Smooth muscle cell (in vitro differentiated cells): ENCODE measurements at regions not wholly inside any gene's neighbourhood (a gene's known extent, or its start where the extent isn't known, plus 50 kb on each side); places are given as distances from the start of the nearest gene placed in this dataset.

ENCODE experiments used
- DNase-seq: peaks from one replicate; lab custom pipeline; 2025; ENCODE audit not compliant: unreplicated experiment; lab: John Stamatoyannopoulos, UW
- H2AFZ ChIP-seq: fragments of 200-600 bp; sonication (generic); 2 replicates; pipeline ENCODE4 v1.6.0; 2016; ENCODE audit warnings: antibody characterized with exemption, low read depth, mild to moderate bottlenecking
- H3F3A ChIP-seq: fragments of 200-600 bp; sonication (generic); 2 replicates; pipeline ENCODE4 v1.6.0; 2017; ENCODE audit warnings: antibody characterized with exemption, low read depth
- H3K27ac ChIP-seq: fragments of 200-600 bp; sonication (generic); 2 replicates; pipeline ENCODE4 v1.5.1; 2016; ENCODE audit warnings: low read depth, mild to moderate bottlenecking
- H3K27me3 ChIP-seq: fragments of 200-600 bp; sonication (generic); 2 replicates; pipeline ENCODE4 v1.6.1; 2016; ENCODE audit warnings: low read depth, mild to moderate bottlenecking
- H3K36me3 ChIP-seq: fragments of 200-600 bp; sonication (generic); 2 replicates; pipeline ENCODE4 v1.5.1; 2016; ENCODE audit warnings: low read depth
- H3K4me1 ChIP-seq: fragments of 200-600 bp; sonication (generic); 2 replicates; pipeline ENCODE4 v1.5.1; 2016; ENCODE audit warnings: low read depth
- H3K4me2 ChIP-seq: fragments of 200-600 bp; sonication (generic); 2 replicates; pipeline ENCODE4 v1.6.0; 2016; ENCODE audit warnings: mild to moderate bottlenecking
- H3K4me3 ChIP-seq: fragments of 200-600 bp; sonication (generic); 2 replicates; pipeline ENCODE4 v1.5.1; 2016; ENCODE audit warnings: mild to moderate bottlenecking
- H3K79me2 ChIP-seq: fragments of 200-600 bp; sonication (generic); 2 replicates; pipeline ENCODE4 v1.6.0; 2016; ENCODE audit warnings: low read depth, mild to moderate bottlenecking
- H3K9ac ChIP-seq: fragments of 200-600 bp; sonication (generic); 2 replicates; pipeline ENCODE4 v1.6.0; 2016; ENCODE audit warnings: low read depth
- H3K9me3 ChIP-seq: fragments of 200-600 bp; sonication (generic); replicated peaks from 2 replicates; pipeline ENCODE4 v1.5.1; 2016; ENCODE audit warnings: low read depth
- H4K20me1 ChIP-seq: fragments of 200-600 bp; sonication (generic); 2 replicates; pipeline ENCODE4 v1.6.0; 2016; ENCODE audit warnings: low read depth
- CTCF ChIP-seq: fragments of 200-600 bp; sonication (generic); IDR thresholded peaks from 2 replicates; pipeline ENCODE4 v1.5.1; 2017; ENCODE audit warnings: borderline replicate concordance, mild to moderate bottlenecking, antibody characterized with exemption; ENCODE audit not compliant: insufficient read depth, poor library complexity, severe bottlenecking
- WGBS: methylation state at CpG from one replicate; pipeline ENCODE4 v1.1.7; 2016; ENCODE audit warnings: low lambda C conversion rate; 5-methylcytosine and 5-hydroxymethylcytosine counted together

- Histone ChIP-seq H2AFZ (no peak overlapping the region), H3K4me2 (peak overlapping the region; percentile 44), H3K36me3 (no peaks in the 10 kb centered on the region), H3K9me3 (no peaks in the 10 kb centered on the region), H3F3A (peaks cover 24% of the 10 kb centered on the region), H3K9ac (peak overlapping the region; percentile 3), H3K27me3 (no peaks in the 10 kb centered on the region), H3K4me3 (no peak overlapping the region), H4K20me1 (no peaks in the 10 kb centered on the region), H3K79me2 (no peaks in the 10 kb centered on the region), H3K4me1 (peaks cover 34% of the 10 kb centered on the region), H3K27ac (peak overlapping the region; percentile 92)
- no peak for DNase-seq
- TF ChIP-seq CTCF, result no peak
- 3% methylated on average over 1 of the region's 1 CpG for WGBS
Observed at GRCh38 chr3:24686808-24687207, 192.2 kb upstream of the THRB start.

- H4K20me1 ChIP-seq, result no peaks in the 10 kb centered on the region
- DNase-seq, result no peak
- no peak overlapping the region for H3K4me3 ChIP-seq
- H3K4me1 ChIP-seq, result peaks cover 34% of the 10 kb centered on the region
- H3K79me2 ChIP-seq, result no peaks in the 10 kb centered on the region
- no peak for TF ChIP-seq CTCF
- no peaks in the 10 kb centered on the region for H3K9me3 ChIP-seq
- peak overlapping the region; percentile 68 for H3K9ac ChIP-seq
- H3F3A ChIP-seq, result peaks cover 21% of the 10 kb centered on the region
- 60% methylated on average over 7 of the region's 7 CpGs for WGBS
- H2AFZ ChIP-seq, result no peak overlapping the region
- no peaks in the 10 kb centered on the region for H3K36me3 ChIP-seq
- H3K27ac ChIP-seq, result peak overlapping the region; percentile 92
- H3K27me3 ChIP-seq, result no peaks in the 10 kb centered on the region
- H3K4me2 ChIP-seq, result peak overlapping the region; percentile 44
Observed at GRCh38 chr3:24687671-24688070, 193.0 kb upstream of the THRB start.

- DNase-seq, result no peak
- no peak overlapping the region for H2AFZ ChIP-seq
- no peak for TF ChIP-seq CTCF
- H4K20me1 ChIP-seq, result no peaks in the 10 kb centered on the region
- H3F3A ChIP-seq, result peaks cover 21% of the 10 kb centered on the region
- H3K27ac ChIP-seq, result peak overlapping the region; percentile 92
- no peaks in the 10 kb centered on the region for H3K9me3 ChIP-seq
- H3K9ac ChIP-seq, result peak overlapping the region; percentile 68
- H3K4me1 ChIP-seq, result peaks cover 34% of the 10 kb centered on the region
- H3K79me2 ChIP-seq, result no peaks in the 10 kb centered on the region
- H3K27me3 ChIP-seq, result no peaks in the 10 kb centered on the region
- 18% methylated on average over 2 of the region's 2 CpGs for WGBS
- H3K4me3 ChIP-seq, result no peak overlapping the region
- peak overlapping the region; percentile 44 for H3K4me2 ChIP-seq
- no peaks in the 10 kb centered on the region for H3K36me3 ChIP-seq
Observed at GRCh38 chr3:24688446-24689148, 193.9 kb upstream of the THRB start.

- H3K4me1 ChIP-seq, result peaks cover 29% of the 10 kb centered on the region
- H3K27ac ChIP-seq, result peak overlapping the region; percentile 92
- no peaks in the 10 kb centered on the region for H3K36me3 ChIP-seq
- H3K9ac ChIP-seq, result peak overlapping the region; percentile 24
- no peak overlapping the region for H2AFZ ChIP-seq
- H3K27me3 ChIP-seq, result no peaks in the 10 kb centered on the region
- H3K4me2 ChIP-seq, result peak overlapping the region; percentile 44
- DNase-seq, result no peak
- no peak for TF ChIP-seq CTCF
- 73% methylated on average over 3 of the region's 3 CpGs for WGBS
- no peaks in the 10 kb centered on the region for H3K9me3 ChIP-seq
- peaks cover 21% of the 10 kb centered on the region for H3F3A ChIP-seq
- H4K20me1 ChIP-seq, result no peaks in the 10 kb centered on the region
- no peaks in the 10 kb centered on the region for H3K79me2 ChIP-seq
- H3K4me3 ChIP-seq, result no peak overlapping the region
Observed at GRCh38 chr3:24689353-24689752, 194.7 kb upstream of the THRB start.
